Tongue (tissue), 1 donor: ENCODE measurements at regions not wholly inside any gene's neighbourhood (a gene's known extent, or its start where the extent isn't known, plus 50 kb on each side); places are given as distances from the start of the nearest gene placed in this dataset.
A peak's percentile ranks its signal among the peaks of the same experiment; 100 is the strongest.
"Not testable (repeated sequence)": the region's sequence is repeated elsewhere in the genome, so short reads cannot be mapped to it uniquely, and the experiment has no call there.

Experiments
- DNase-seq: peaks from one replicate; pipeline ENCODE4 v3.0.0-alpha.2; 2015

DNA sequence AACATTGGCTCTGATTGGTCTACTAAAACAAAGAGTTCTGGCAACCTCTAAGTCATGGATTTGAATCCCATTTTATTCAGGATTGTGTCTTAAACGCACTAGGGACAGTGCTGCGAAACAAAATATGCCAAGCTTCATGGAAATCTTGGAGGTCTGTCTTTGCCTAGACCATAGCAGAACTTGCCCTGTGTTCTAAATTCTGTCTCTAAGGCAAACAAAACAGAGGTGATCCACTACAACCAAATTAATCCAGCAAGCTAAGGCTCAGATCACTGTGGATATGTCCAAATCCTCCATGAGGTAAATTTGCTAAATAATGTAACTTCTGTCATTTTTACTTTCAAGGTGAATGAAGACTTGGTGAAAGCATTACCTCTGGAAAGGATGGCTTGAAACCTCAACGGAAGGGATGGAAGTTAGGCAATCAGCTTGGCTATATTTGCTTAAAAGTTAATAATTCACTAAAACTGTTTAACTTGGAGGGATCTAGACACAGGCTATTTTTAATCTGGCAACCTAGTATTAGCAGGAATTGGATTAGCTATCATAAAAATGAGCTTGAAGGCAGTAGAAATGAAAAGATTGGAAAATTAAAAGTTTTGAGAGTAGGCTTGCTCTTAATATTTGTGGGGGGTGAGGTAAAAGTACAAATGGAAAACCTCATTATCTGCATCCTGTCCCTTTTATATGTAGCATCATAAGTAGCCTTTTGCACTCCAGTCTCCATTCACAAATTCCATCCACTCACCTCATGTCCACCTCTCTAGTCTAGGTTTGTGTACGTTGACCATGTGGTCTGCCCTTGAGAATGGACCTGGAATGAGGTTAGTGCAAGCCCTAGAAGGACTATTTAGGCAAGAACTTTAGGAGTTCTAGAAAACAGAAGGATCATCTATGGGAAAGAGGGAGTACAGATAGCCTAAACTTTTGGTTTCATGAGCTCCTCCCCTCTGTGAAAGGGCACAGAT lies 176.2 kb downstream of the SMC2 start:
- DNase-seq = no peak

DNA sequence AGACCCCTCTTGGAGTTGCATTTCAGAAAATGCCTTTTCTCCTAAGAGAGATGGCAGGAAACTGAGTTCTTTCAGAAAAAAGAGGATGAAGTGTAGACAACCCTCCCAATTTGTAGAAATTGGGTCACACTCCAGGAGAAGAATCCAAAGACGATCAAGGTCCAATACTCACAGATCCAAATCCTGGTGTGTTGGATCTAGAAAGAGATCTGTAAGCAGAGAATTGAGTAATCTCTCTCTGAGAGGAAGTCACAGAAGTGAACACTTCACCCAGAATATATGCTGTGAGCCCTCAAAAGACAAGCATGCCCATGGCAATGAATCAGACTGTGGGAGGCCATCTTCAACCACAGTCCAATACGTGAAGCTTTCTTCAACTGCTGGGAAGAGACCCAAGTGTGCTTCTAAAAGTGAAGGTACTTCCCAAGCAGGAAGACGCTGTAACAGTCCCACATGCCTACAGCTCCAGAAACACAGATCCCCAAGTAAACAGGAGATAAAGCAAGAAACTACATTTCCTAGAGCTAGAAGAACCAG lies 182.7 kb downstream of the SMC2 start:
- DNase-seq = no peak

- DNase-seq = peak; percentile 18
Measured at GRCh38 chr9:104278929-104279496, 184.9 kb downstream of the SMC2 start.

- peak; percentile 25 for DNase-seq
Measured at GRCh38 chr9:104279535-104280177, 185.5 kb downstream of the SMC2 start.

GRCh38 chr9:104280178-104280560 lies 186.1 kb downstream of the SMC2 start:
- DNase-seq = no peak

DNA sequence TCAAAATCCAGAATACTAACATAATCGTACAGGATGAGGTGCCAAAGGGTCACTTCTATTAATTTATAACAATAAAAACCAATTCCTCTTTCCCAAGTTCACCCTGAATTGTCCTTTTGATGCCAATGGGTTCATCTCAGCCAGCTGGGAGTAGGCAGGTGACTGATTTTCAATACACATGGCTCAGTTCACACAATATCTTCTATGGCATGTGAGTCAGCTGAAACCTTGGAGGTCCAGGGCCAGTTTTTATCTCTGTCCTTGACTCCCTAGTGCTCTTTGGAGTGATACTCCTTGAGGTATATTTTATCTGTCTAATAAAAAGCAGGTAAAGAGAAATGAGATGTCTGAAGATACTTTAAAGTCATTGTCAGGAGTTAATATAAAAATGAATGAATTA lies 186.6 kb downstream of the SMC2 start:
- DNase-seq = no peak

GRCh38 chr9:104286187-104286586 lies 192.1 kb downstream of the SMC2 start:
- no peak for DNase-seq

DNA sequence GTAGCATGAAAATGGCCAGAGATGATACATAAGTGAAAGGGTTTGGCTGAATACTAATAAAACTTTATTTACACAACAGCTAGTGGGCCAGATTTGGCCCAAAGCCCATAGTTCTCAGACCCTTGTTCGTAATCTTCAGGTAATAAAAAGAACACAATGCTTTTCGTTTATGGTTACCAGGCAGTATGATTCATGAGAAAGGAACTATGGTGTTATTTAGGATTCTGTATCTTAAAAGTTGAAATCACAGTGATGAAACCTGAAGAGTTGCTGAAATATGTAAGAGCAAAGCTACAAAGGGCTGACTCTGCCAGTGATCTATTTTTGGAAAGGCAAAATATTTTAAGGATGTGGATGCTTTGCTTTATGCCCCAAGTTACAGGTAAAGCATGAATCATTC lies 192.7 kb downstream of the SMC2 start:
- no peak for DNase-seq

DNA sequence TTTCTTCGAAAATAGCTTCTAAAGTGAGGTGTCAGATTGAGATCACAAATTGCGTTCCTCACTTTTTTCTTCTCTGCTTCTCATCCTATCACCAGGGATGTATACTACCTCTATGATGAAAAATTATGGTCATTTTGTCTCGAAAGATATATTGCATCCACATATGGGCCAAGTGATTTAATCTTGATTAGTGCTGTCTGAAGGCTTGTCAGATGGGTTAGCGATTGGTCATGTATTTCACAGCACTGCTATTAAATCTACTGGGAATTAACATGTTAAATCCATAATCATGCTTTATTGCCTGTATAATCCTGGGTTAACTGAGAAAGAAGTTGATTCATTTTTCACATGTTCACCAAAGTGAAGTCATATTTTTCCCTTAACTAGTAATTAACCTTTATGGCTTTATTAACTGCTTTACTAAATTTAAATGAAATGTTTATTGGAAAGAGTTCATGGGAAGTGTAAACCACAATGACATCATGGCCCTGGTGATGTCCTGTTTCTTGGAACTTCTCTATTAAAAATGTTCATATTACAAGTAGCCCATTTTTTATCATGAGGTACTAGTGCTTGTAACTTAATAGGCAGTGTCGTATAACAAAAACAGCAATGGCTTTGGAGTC lies 193.3 kb downstream of the SMC2 start:
- DNase-seq = no peak

DNA sequence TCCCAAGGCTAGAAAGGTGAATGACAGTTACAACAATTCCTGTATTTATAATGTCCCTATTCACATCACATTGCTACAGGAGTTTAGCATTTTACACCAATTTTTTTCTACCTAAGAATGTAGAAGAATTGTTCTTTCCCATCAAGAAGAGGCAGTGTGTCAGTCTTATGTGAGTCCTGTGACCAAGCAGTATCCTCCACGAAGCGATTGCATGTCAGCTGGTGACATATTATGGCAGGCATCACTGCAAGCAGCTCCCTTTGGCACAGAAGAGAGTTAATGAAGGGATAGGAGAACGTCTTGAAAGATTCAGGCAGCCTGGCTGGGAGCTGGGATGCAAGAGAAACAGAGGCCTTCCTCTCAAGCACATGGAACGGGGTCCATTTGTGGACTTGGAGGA lies 199.8 kb downstream of the SMC2 start:
- DNase-seq = no peak

- no peak for DNase-seq
Measured at GRCh38 chr9:104300124-104300523, 203.9 kb upstream of the OR13F1 start.

GRCh38 chr9:104301755-104302154 lies 202.3 kb upstream of the OR13F1 start:
- DNase-seq = no peak

DNA sequence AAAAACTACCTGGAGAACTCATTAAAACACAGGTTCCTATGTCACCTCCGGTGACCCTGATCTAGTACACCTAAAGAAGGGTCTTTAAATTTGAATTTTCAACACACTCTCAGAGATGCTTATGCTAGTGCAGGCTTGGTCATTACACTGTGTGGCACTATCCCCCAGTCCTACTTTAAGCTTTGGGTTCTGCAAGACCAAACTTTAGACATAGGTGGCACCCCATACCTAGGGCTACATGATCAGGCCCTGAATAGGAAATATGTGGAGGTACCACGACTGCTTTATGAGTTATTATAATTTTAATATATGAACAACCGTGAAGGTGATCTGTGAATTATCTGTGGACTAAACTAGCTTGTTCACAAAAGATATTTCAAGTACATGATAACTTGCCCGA lies 201.3 kb upstream of the OR13F1 start:
- no peak for DNase-seq

GRCh38 chr9:104304925-104305324 lies 199.1 kb upstream of the OR13F1 start:
- no peak for DNase-seq

DNA sequence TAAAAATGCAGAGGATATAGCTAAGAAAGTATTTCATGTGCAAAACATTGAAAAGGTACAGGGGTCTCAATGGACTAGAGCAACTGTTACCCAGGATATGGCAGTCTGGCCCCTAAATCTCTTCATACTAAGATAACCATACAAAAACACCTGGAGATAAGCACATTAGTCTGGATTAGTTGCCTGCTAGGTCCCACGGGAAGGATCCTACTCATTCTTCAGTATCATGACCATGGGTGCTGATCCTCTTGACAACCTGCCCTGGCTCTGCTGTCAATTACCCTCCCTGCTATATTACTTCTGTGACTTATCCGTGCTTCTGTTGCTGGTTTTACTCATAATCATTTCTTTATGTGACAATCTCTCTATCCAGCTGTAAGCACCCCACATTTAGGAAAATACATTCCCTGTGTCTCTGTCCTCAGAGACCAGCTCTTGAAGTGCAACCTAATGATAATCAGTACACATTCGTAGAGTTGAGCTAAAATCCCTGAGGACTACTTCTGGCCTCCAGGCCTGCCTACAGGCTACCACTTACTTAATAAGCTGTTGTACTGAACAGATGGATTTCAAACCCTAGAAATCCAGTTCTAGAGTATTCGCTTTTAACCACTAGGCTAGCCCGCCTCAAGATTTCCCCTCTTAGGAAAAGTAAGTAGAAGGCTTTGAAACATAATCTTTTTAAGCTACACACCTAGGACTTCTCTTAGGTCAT lies 190.5 kb upstream of the OR13F1 start:
- no peak for DNase-seq

GRCh38 chr9:104316201-104317009 lies 187.7 kb upstream of the OR13F1 start:
- not testable (repeated sequence) for DNase-seq

DNA sequence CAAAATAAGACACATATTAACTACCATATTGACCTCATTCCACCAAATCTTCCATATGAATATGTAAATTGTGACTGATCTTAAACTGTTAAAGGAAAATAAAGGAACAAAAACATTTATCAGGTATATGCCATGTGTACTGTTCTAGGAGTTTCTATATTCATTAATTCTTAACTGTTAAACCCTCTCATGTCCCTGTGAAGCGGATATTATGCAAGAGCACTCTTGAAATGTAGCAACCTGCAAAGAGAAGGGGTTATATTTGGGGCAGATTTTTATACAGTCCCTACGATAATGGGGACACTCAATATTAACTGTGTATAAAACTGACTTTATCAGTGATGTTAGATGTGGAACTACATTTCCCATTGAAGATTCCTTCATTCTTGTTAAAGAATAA lies 184.9 kb upstream of the OR13F1 start:
- DNase-seq = no peak

DNA sequence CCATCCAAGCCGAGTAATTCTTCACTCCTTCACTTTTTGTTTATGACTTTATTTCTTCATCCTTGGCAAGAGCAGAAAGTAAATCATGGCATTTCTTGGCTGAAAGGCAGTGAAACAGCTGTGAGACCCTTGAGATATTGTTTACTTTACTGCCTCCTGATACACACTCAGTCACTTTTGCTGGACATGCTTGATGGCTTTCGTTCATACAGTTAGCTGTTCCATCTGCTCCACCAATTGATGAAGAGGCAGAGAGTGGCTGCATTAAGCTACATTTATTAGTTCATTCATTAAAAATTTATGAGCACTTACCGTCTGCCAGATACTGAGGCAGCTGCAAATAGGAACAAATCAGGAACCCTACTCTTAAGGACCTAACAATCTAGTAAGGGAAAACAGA lies 184.4 kb upstream of the OR13F1 start:
- DNase-seq = no peak

GRCh38 chr9:104322596-104322995 lies 181.5 kb upstream of the OR13F1 start:
- DNase-seq = no peak

DNA sequence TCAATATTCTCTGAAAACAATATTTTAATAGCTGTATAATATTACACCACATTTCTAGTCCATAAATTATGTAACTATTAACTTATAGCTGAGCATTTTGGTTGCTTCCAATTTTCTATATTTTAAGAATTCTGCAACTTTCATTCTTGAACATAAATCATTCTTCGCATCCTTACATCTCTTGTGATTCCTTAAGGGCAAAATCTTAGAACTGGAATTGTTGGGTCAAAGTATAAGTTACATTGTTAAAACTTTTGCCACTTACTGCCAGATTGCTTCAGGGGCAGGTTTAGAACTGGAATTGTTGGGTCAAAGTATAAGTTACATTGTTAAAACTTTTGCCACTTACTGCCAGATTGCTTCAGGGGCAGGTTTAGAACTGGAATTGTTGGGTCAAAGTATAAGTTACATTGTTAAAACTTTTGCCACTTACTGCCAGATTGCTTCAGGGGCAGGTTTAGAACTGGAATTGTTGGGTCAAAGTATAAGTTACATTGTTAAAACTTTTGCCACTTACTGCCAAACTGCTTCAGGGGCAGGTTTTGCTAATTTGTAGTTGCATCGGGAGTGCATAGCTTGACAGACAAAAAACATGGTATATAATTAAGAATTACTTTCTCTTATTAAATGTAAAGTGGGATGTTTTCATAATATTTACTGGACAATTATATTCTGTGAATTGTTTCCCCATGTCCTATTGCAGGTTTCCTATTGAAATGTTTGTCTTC lies 179.9 kb upstream of the OR13F1 start:
- not testable (repeated sequence) for DNase-seq
